ENCODE measurements at regions not wholly inside any gene's neighbourhood (a gene's known extent, or its start where the extent isn't known, plus 50 kb on each side); places are given as distances from the start of the nearest gene placed in this dataset.

DNA sequence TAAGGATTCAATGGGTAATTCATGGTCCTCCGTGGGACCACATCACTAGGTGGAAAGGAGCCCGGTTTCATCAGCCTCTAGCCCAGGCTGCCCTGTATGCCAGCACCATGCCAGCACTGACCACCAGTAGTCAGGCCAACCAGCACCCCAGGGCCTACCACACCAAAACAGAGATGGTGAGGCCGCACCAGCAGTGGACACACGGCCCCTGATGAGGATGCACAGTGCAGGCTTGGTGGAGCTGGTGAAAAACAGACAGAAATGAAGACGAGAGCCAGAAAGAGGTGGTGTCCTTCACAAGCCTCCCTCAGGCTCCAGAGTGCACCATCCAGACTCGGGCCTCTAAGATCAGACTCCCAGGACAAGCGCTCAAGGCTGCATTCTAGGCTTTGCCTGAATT, 128.2 kb downstream of the MED10 start:
- no peaks in the 10 kb centered on the region for H3K4me1 ChIP-seq (ENCODE audit: insufficient read depth, low read length)
- H3K9me3 ChIP-seq (ENCODE audit: insufficient read depth, low read depth, low read length) = peaks cover 4% of the 10 kb centered on the region
- no peaks in the 10 kb centered on the region for H3K27me3 ChIP-seq (ENCODE audit: insufficient read depth, low read length)
- TF ChIP-seq, protein P1, sequence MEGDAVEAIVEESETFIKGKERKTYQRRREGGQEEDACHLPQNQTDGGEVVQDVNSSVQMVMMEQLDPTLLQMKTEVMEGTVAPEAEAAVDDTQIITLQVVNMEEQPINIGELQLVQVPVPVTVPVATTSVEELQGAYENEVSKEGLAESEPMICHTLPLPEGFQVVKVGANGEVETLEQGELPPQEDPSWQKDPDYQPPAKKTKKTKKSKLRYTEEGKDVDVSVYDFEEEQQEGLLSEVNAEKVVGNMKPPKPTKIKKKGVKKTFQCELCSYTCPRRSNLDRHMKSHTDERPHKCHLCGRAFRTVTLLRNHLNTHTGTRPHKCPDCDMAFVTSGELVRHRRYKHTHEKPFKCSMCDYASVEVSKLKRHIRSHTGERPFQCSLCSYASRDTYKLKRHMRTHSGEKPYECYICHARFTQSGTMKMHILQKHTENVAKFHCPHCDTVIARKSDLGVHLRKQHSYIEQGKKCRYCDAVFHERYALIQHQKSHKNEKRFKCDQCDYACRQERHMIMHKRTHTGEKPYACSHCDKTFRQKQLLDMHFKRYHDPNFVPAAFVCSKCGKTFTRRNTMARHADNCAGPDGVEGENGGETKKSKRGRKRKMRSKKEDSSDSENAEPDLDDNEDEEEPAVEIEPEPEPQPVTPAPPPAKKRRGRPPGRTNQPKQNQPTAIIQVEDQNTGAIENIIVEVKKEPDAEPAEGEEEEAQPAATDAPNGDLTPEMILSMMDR (IDR thresholded peaks at IDR 0.05; ENCODE audit: insufficient read depth, low read depth, low read length) = no peak
- TF ChIP-seq EZH2 (IDR thresholded peaks at IDR 0.05; ENCODE audit: insufficient read depth, low read length) = no peak
- FAIRE-seq (no peak), DNase-seq (ENCODE audit: low read depth) (no peak)
- no peaks in the 10 kb centered on the region for H3K36me3 ChIP-seq (ENCODE audit: insufficient read depth, low read length)
- no peak overlapping the region for H3K4me3 Mint-ChIP-seq (ENCODE audit: unreplicated experiment)
- H3K9ac ChIP-seq (ENCODE audit: low read length) = no peak overlapping the region
- H3K36me3 Mint-ChIP-seq (ENCODE audit: low read depth, unreplicated experiment) = no peaks in the 10 kb centered on the region
- H3K4me1 Mint-ChIP-seq (ENCODE audit: low read depth, unreplicated experiment) = peaks cover 8% of the 10 kb centered on the region
- no peak overlapping the region for H3K27ac Mint-ChIP-seq (ENCODE audit: unreplicated experiment)
- H2AFZ ChIP-seq (ENCODE audit: low read depth, low read length) = no peak overlapping the region
- H3K79me2 ChIP-seq (ENCODE audit: insufficient read depth, low read length) = no peaks in the 10 kb centered on the region
- peaks cover 10% of the 10 kb centered on the region for H3K27me3 Mint-ChIP-seq (ENCODE audit: low read depth, unreplicated experiment)
- H3K9me3 Mint-ChIP-seq (ENCODE audit: unreplicated experiment) = peaks cover 2% of the 10 kb centered on the region
- no peaks in the 10 kb centered on the region for H4K20me1 ChIP-seq (ENCODE audit: insufficient read depth, low read length)
- H3K4me2 ChIP-seq (ENCODE audit: low read length) = no peak overlapping the region
- no peak overlapping the region for H3K4me3 ChIP-seq (ENCODE audit: insufficient read depth, low read depth, low read length)
- no peak overlapping the region for H3K27ac ChIP-seq (ENCODE audit: low read depth, low read length)

DNA sequence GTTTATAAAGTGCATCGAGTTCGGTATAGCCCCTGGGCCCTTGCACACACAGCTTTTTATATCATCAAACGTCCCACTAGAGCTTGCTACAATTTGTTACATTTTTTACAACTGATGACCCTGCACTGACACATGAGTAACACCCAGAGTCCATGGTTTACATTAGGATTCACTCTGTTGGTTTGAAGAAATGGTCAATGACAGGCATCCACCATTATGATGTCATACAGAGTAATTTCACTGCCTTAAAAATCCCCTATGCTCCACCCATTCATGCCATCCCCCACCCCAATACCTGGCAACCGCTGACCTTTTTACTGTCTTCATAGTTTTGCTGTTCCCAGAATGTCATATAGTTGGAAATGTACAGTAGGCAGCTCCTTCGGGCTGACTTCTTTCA, 130.2 kb downstream of the MED10 start:
- H3K27ac Mint-ChIP-seq (ENCODE audit: unreplicated experiment) = no peak overlapping the region
- H4K20me1 ChIP-seq (ENCODE audit: insufficient read depth, low read length) = no peaks in the 10 kb centered on the region
- H3K4me2 ChIP-seq (ENCODE audit: low read length) = no peak overlapping the region
- H3K4me3 Mint-ChIP-seq (ENCODE audit: unreplicated experiment) = no peak overlapping the region
- TF ChIP-seq, protein P1 (IDR thresholded peaks at IDR 0.05; ENCODE audit: insufficient read depth, low read depth, low read length) = no peak
- TF ChIP-seq EZH2 (IDR thresholded peaks at IDR 0.05; ENCODE audit: insufficient read depth, low read length) = no peak
- H3K36me3 ChIP-seq (ENCODE audit: insufficient read depth, low read length) = no peaks in the 10 kb centered on the region
- H3K4me1 ChIP-seq (ENCODE audit: insufficient read depth, low read length) = no peaks in the 10 kb centered on the region
- H3K4me1 Mint-ChIP-seq (ENCODE audit: low read depth, unreplicated experiment) = peaks cover 8% of the 10 kb centered on the region
- H3K9me3 ChIP-seq (ENCODE audit: insufficient read depth, low read depth, low read length) = peaks cover 3% of the 10 kb centered on the region
- no peaks in the 10 kb centered on the region for H3K27me3 ChIP-seq (ENCODE audit: insufficient read depth, low read length)
- no peak overlapping the region for H3K27ac ChIP-seq (ENCODE audit: low read depth, low read length)
- no peak overlapping the region for H3K9ac ChIP-seq (ENCODE audit: low read length)
- DNase-seq (ENCODE audit: low read depth) (no peak), FAIRE-seq (no peak)
- H3K36me3 Mint-ChIP-seq (ENCODE audit: low read depth, unreplicated experiment) = no peaks in the 10 kb centered on the region
- peaks cover 2% of the 10 kb centered on the region for H3K9me3 Mint-ChIP-seq (ENCODE audit: unreplicated experiment)
- peaks cover 8% of the 10 kb centered on the region for H3K27me3 Mint-ChIP-seq (ENCODE audit: low read depth, unreplicated experiment)
- H3K4me3 ChIP-seq (ENCODE audit: insufficient read depth, low read depth, low read length) = no peak overlapping the region
- H3K79me2 ChIP-seq (ENCODE audit: insufficient read depth, low read length) = no peaks in the 10 kb centered on the region
- H2AFZ ChIP-seq (ENCODE audit: low read depth, low read length) = no peak overlapping the region

DNA sequence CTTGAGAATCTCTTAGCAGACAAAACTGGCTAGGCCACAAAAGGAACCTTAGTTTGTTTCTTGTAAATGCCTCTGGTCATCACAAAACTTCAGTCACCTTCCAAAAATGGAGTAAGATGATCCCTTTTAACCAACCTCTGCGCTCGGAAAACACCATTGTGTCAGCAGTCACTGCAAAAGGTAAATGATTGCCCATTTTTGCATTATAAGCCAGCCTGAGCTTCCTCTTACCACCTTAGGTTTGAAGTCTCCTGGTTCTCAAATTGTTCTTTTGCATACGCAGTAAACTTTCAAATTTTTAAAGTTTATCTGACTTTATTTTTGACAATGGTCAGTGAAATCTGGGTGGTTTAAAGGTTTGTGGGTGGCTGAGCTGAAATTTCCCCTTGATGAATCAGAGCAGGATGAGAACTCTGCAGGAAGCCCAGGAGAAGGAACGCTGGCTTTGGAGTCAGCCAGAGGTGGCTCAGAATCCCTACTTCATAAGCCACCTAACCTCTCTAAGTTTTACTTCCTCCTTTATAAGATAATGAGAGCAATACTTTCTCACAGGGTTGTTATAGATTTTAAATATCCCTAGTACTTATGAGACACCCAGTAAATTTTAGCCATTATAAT, 131.4 kb downstream of the MED10 start:
- H3K9me3 ChIP-seq (ENCODE audit: insufficient read depth, low read depth, low read length) = peaks cover 8% of the 10 kb centered on the region
- no peak overlapping the region for H3K4me3 ChIP-seq (ENCODE audit: insufficient read depth, low read depth, low read length)
- DNase-seq (ENCODE audit: low read depth) (no peak), FAIRE-seq (no peak)
- no peak overlapping the region for H3K4me2 ChIP-seq (ENCODE audit: low read length)
- no peaks in the 10 kb centered on the region for H4K20me1 ChIP-seq (ENCODE audit: insufficient read depth, low read length)
- H3K4me3 Mint-ChIP-seq (ENCODE audit: unreplicated experiment) = no peak overlapping the region
- H3K27me3 Mint-ChIP-seq (ENCODE audit: low read depth, unreplicated experiment) = peaks cover 6% of the 10 kb centered on the region
- H3K27ac ChIP-seq (ENCODE audit: low read depth, low read length) = no peak overlapping the region
- H3K9me3 Mint-ChIP-seq (ENCODE audit: unreplicated experiment) = peaks cover 2% of the 10 kb centered on the region
- H3K4me1 Mint-ChIP-seq (ENCODE audit: low read depth, unreplicated experiment) = peaks cover 8% of the 10 kb centered on the region
- no peak overlapping the region for H3K27ac Mint-ChIP-seq (ENCODE audit: unreplicated experiment)
- H3K4me1 ChIP-seq (ENCODE audit: insufficient read depth, low read length) = no peaks in the 10 kb centered on the region
- H3K36me3 Mint-ChIP-seq (ENCODE audit: low read depth, unreplicated experiment) = no peaks in the 10 kb centered on the region
- H3K79me2 ChIP-seq (ENCODE audit: insufficient read depth, low read length) = no peaks in the 10 kb centered on the region
- TF ChIP-seq, protein P1 (IDR thresholded peaks at IDR 0.05; ENCODE audit: insufficient read depth, low read depth, low read length) = no peak
- no peak for TF ChIP-seq EZH2 (IDR thresholded peaks at IDR 0.05; ENCODE audit: insufficient read depth, low read length)
- no peaks in the 10 kb centered on the region for H3K27me3 ChIP-seq (ENCODE audit: insufficient read depth, low read length)
- H3K9ac ChIP-seq (ENCODE audit: low read length) = no peak overlapping the region
- no peaks in the 10 kb centered on the region for H3K36me3 ChIP-seq (ENCODE audit: insufficient read depth, low read length)
- no peak overlapping the region for H2AFZ ChIP-seq (ENCODE audit: low read depth, low read length)
